ENCODE measurements at regions not wholly inside any gene's neighbourhood (a gene's known extent, or its start where the extent isn't known, plus 50 kb on each side); places are given as distances from the start of the nearest gene placed in this dataset.

GRCh38 chr9:96117398-96118080 is 184.4 kb downstream of the HSD17B3 start:
- Histone ChIP-seq H3K36me3 (ENCODE audit: control insufficient read depth, insufficient read depth, low read length) (no peaks in the 10 kb centered on the region), H4K20me1 (replicated peaks; ENCODE audit: control insufficient read depth, insufficient read depth, low read length) (0 out of 2 replicates have a peak, but pooled peaks cover 4% of the 10 kb centered on the region), H3K4me3 (no peak overlapping the region), H3K79me2 (ENCODE audit: control insufficient read depth, insufficient read depth, low read length) (no peaks in the 10 kb centered on the region), H3K9me3 (replicated peaks; ENCODE audit: control insufficient read depth, insufficient read depth, low read depth, low read length) (no peaks in the 10 kb centered on the region), H3K4me1 (replicated peaks in 1 of 2; ENCODE audit: control insufficient read depth in 2 of 2, insufficient read depth in 2 of 2, low read length in 2 of 2) (no peaks in the 10 kb centered on the region; a peak in 1 of 5 replicates), H3K27me3 (ENCODE audit: control insufficient read depth in 2 of 2, insufficient read depth in 2 of 2, low read length in 2 of 2) (peaks cover 4 to 39% of the 10 kb centered on the region in 2 experiments; a peak in 2 of 5 replicates), H3K27ac (ENCODE audit: extremely low read depth, low read depth, low read length) (no peak overlapping the region), H3K9me1 (ENCODE audit: control insufficient read depth, insufficient read depth, low read length) (no peaks in the 10 kb centered on the region), H3K9ac (ENCODE audit: insufficient read depth in 1 of 2, low read depth in 2 of 2, low read length in 2 of 2) (no peak overlapping the region), H2AFZ (ENCODE audit: low read depth, low read length) (no peak overlapping the region), H3K4me2 (ENCODE audit: insufficient read depth, low read length) (no peak overlapping the region)
- in situ Hi-C loops (cut with MboI) (no loop called here), intact Hi-C loops (cut with micrococcal nuclease) (no loop called here)
- 0% methylated on average over 6 of the region's 6 CpGs for WGBS (ENCODE audit: insufficient coverage, low coverage, missing lambda C conversion rate)
- BruUV-seq (replicated peaks), result no TSS peak
- ChIA-PET CTCF (ENCODE audit: low intra/inter-chr PET ratio) (no interaction called here), POLR2A (no interaction called here)
- DNase-seq (ENCODE audit: extremely low read depth in 1 of 4, low spot score in 3 of 4) (no peak), FAIRE-seq (no peak), ATAC-seq (no peak)
- TF ChIP-seq BRF2 (IDR thresholded peaks at IDR 0.05; ENCODE audit: borderline replicate concordance, insufficient read depth, insufficient read length) (no peak), NR3C1 (CRISPR knock-in tag; IDR thresholded peaks at IDR 0.05) (no peak), ZNF431 (CRISPR knock-in tag; IDR thresholded peaks at IDR 0.05) (no peak), PML (IDR thresholded peaks at IDR 0.05; ENCODE audit: low read length) (no peak), RAD21 (CRISPR knock-in tag; conservative IDR thresholded peaks at IDR 0.05 in 1 of 2, IDR thresholded peaks at IDR 0.05 in 1 of 2) (no peak), ZNF174 (CRISPR knock-in tag; IDR thresholded peaks at IDR 0.05) (no peak), NFXL1 (CRISPR knock-in tag; IDR thresholded peaks at IDR 0.05) (no peak), KHSRP (IDR thresholded peaks at IDR 0.05) (no peak), E4F1 (CRISPR knock-in tag; IDR thresholded peaks at IDR 0.05; ENCODE audit: borderline replicate concordance) (no peak), VEZF1 (CRISPR knock-in tag; IDR thresholded peaks at IDR 0.05) (no peak), PRMT5 (CRISPR knock-in tag; IDR thresholded peaks at IDR 0.05) (no peak), COPS2 (conservative IDR thresholded peaks at IDR 0.05) (no peak), PATZ1 (CRISPR knock-in tag; IDR thresholded peaks at IDR 0.05; ENCODE audit: borderline replicate concordance) (no peak), ZNF165 (CRISPR knock-in tag; IDR thresholded peaks at IDR 0.05; ENCODE audit: borderline replicate concordance) (no peak), GATA2 (CRISPR knock-in tag; IDR thresholded peaks at IDR 0.05) (no peak), PCBP2 (IDR thresholded peaks at IDR 0.05; ENCODE audit: low read depth, low read length, poor library complexity, severe bottlenecking) (no peak)
